Cardiac septum (tissue), 1 donor: ENCODE measurements at regions not wholly inside any gene's neighbourhood (a gene's known extent, or its start where the extent isn't known, plus 50 kb on each side); places are given as distances from the start of the nearest gene placed in this dataset.

Experiments used
- DNase-seq: peaks from one replicate; pipeline ENCODE4 v3.0.0-alpha.2; 2020; ENCODE audit warnings: low spot score
- intact Hi-C: fragments of 100-400 bp; cut with DNase I; formaldehyde crosslinking; loops from one replicate; pipeline ENCODE4 v1.14.0; 2022
- donor health status: DM: no; HTN: no; CAD: no.

DNA sequence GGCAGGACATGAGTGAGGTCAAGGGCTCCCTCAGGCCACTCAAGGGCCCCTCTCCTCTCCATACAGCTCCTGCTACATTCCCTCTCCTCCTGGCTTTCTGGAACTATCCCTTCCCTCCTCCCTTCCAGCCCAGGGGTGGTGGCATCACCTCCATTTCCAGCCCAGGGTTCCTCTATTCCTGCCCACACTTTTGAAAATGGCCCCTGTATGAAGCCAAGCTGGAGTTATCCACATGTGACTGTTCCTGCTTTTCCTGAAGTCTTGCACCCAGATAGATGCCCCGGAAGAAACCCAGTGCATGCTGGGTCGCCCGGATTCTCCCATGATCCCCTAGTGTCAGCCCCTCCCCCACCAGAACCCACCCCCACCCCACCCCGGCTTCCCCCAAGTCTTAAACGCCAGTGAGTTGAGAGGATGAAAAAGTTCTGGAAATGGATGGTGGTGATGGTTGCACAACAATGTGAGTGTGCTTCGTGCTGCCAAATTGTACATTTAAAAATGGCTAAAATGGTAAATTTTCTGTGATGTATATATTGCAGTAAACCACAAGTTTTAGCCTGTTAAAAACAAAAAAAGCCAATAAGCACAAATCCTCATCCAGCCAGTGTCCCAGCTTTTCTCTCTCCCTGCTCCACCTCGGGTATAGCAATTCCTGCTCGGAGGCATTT lies 136.9 kb downstream of the SCARB1 start:
- no peak for DNase-seq
- intact Hi-C loops, result no loop called here

DNA sequence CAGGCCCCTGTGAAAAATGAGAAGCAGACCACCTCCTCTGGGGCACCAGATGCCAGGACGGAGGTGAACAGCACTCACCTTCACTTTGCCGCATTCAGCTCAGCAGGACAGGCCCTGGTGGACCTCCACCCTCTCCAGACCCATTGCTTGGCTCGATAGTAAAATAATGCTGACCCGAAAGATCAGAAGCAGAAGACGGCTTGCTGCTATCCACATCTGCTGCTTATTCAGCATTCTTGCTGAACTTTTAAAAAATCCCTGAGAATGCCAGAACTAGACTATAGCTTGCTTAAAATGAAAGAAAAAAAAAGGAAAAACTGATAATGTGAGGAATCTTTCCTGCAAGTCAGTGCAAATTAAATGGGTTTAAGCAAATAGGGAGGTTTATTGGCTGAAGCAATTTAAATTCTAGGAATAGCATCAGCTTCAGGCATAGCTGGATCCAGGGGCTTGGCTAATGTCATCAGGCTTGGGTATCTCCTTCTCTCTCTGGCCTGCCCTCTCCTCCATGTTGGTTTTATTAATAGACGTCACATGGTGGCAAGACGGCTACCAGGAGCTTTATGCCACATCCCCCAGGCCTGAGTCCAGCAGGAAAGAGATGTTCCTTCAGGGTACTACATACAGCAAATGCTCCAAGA lies 137.9 kb downstream of the SCARB1 start:
- DNase-seq, result no peak
- intact Hi-C loops, result no loop called here

DNA sequence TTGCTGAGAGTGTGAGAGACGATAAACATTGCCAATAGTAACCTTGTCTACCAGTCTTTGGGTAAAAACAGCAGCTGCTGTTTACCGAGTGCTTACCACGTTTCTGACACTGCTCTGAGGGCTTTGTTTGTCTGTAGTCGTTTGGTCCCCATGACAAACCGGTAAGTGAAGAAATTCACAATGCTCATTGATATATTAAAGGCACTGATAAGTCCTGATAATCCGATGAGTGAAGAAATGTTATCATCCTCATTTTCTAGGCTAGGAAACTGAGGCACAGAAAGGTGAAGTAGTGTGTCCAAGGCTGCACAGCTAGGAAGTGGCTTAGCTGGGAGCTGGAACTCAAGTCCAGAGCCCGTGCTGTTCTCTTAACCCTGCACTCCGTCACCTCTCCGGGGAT lies 138.6 kb downstream of the SCARB1 start:
- intact Hi-C loops, result no loop called here
- no peak for DNase-seq

DNA sequence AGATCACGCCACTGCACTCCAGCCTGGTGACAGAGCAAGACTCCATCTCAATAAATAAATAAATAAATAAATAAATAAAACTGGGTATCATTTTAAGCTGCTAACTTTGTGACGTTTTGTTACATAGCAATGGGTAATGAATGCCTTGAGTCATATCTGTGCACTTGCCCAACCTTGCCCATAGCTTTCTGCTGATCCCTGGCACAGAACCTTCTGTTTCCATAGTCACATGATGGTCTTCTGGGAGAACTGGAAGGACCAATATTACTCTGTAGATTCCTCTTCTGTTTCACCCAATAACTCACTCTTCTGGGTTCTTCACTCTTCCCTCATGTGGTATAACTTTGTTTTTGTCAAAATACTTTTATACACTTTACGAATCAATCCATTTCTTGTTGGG lies 140.8 kb downstream of the SCARB1 start:
- DNase-seq, result no peak
- intact Hi-C loops, result loop anchor here (5.0 kb wide), 1 partner anchor 96 kb away; no protein-coding TSS in a partner anchor

DNA sequence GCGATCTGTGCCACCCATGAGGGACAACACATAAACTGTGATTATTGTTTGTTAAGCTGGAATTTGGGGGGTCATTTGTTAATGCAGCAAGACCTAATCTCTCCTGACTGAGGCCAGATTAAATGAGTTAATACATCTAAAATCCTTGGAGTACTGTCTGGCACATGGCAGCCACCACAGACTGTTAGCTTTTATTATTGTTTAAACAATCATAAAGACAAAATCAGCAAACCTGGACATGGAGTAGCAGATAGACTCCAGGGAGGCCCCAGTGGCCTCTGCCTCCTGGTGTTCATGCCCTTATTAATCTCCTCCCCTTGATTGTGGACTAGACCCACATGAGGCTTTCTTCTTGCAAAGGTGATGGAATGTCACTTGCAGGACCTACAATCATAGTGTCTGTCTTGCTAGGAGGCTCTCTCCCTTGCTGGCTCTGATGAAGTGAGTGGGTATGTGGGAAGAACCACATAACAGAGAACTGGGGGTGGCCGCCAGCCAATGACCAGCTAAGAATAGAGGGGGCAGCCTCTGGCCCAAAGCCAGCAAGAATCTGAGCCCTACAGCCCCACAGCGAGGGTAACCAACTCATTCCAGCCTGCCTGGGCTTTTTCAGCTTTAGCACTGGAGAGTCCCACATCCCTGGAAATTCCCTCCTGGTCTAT lies 142.0 kb downstream of the SCARB1 start:
- intact Hi-C loops, result loop anchor here (5.0 kb wide), 1 partner anchor 94 kb away; no protein-coding TSS in a partner anchor
- no peak for DNase-seq

DNA sequence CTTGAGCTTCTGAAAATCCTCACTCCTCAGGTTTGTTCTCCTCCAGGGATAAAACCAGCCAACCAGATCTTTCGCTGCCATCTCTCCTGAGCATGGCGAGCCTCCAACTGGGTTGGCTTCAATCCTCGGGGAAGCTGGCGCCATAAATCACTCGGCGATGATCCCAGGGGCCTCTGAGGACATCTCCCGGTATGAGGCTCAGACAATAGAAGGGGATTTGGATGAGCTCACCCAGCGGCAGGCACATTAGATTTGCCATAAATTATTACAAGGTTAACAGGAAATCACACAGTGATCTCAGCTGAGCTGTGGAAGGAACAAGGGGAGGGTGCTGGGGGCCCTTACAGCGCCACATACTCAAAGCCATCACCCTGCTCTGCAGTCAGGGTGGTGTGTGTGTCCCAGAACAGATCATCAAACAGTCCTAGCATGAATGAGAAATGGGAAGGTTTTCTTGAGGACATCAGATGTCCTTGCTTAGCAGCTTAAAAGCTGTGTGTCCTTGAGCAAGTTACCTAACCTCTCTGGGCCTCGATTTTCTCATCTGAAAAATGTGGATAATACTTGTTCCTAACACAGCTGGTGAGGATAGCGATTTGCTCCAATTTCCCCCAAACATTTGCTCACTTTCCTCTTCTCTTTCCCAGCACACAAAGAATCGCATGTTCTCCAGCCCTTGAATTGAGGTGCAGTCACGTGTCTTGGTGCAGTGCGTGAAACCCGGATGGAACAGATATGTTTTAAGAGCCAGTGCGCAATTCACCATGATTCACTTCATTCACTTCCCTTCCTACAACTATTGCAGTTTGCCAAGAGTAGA lies 142.8 kb downstream of the SCARB1 start:
- intact Hi-C loops, result loop anchor here (5.0 kb wide), 1 partner anchor 94 kb away; no protein-coding TSS in a partner anchor
- no peak for DNase-seq

DNA sequence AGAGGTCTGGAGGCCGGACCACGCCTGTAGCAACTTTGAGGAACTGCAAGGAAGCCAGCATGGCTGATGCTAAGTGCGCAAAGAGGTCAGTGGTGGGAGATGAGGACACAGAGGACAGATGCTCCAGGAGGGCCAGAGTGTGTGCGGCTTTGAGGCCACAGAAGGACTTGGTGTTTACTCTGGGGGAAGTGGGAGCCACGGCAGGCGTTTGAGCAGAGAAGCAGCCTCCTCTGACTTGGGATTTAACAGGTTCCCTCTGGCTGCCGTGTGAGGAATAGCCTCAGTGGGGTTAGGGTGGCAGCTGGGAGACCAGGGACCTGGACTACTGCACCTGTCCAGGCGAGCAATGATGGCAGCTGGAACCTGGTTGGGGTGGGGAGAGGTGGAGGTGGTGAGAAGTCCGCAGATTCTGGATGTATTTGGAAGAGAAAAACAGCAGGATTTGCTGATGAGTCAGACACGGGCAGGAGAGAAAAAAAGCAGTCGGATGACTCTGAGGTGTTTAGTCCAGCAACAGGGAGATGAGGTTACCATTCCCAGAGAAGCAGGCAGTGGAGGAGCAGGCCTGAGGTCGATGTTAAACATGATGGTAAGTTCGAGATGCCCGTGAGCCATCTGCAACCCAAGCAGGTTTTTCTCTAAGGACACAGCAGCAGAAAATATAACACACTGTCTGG lies 143.5 kb downstream of the SCARB1 start:
- no peak for DNase-seq
- intact Hi-C loops, result loop anchor here (5.0 kb wide), 1 partner anchor 93 kb away; no protein-coding TSS in a partner anchor

DNA sequence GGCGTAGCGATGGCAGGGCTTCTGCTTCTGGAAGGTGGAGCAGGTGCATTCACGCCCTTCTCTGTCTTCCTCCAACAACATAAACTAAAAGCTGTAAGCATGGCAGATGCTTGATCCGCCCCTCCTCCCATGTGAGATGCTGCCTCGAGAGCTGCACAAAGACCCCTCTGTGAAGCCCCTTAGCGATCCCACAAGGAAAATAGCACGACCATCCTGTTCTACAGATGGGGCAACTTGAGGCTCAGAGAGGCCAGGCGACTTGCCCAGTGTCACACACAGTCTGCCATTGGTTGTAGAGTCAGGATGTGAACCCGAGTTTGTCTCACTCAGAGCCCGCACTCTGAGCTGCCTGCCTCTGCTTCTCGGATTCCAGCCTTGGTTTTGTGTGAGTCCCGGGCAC lies 144.4 kb downstream of the SCARB1 start:
- no peak for DNase-seq
- intact Hi-C loops, result no loop called here

DNA sequence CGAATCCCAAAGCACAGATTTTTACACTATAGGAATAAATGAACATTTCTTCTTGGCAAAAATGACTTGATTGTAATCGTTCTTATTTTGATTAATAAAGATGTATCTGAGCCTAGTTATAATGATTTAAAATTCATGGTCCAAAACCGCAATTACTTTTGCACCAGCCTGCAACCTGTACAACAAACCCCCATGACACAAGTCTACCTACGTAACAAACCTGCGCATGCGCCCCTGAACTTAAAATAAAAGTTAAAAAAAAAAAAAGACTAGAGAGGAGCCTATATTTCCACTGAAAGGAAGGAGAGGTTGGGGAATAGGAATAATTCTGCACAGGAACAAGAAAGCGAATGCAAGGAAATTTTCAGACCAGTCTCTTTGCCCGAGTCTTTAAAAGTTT lies 145.2 kb downstream of the SCARB1 start:
- DNase-seq, result no peak
- intact Hi-C loops, result no loop called here

DNA sequence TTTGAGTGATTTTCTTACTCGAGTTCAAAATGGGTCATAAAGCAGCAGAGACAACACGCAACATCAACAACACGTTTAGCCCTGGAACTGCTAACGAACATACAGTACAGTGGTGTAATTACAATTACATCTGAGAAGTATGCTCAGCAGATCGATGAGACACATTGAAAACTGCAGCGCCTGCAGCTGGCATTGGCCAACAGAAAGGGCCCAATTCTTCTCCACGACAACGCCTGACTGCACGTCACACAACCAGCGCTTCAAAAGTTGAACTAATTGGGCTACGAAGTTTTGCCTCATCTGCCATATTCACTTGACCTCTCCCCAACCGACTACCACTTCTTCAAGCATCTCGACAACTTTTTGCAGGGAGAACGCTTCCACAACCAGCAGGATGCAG lies 145.6 kb downstream of the SCARB1 start:
- intact Hi-C loops, result no loop called here
- no peak for DNase-seq

DNA sequence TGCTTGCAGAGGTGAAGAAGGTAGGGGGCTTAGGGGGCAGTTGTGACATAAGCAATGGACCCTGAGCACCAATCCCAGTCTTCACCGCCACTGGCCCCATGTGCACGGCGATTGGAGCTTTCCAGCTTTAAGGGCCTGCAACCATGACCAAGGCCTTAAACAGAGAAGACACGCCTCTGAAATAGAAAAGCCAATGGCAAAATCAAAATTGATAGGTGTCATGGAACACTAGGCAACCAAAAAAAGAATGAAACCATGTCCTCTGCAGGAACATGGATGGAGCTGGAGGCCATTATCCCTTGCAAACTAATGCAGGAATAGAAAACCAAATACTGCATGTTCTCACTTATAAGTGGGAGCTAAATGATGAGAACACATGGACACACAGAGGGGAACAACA lies 146.3 kb downstream of the SCARB1 start:
- intact Hi-C loops, result no loop called here
- no peak for DNase-seq

DNA sequence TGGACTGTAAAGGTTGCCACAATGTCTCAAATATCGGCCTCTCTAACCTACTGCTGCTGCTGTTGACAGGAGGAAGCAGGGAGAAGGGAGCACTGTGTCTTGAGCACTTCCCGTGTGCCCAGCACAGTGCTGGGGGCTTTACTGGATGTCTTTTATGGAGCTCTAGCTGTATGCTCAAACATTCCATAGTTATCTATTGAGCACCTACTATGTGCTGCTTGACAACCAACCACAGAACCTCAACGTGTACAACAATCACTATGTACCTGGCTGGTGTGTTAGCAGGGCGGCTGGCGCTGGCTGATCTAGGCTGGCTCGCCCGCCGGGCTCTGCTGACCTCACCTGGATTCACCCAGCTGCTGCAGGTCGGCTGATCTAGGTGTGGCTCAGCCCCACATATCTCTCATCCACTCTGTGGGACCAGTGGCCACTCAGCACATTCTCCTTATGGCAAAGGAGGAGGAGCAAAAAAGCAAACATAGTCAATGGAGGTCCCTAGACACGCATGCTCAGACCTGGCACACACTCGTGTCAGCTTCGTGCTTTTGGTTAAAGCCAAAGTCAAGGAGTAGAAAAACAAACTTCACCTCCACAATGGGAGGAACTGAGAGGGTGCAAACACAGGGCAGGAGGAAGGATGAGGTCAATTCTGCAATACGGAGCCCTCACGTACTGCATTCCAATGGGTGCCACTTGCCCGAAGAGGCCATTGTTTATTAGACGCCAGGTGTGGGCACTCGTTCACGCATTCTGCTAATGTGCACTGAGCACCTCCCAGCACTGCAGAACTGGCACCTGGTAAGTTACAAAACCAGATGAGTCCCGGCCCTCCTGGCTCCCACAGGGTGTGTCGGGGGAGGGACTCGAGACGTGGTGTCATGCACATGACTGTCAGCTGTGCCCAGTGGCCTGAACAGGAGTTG lies 147.2 kb downstream of the SCARB1 start:
- no peak for DNase-seq
- intact Hi-C loops, result no loop called here

DNA sequence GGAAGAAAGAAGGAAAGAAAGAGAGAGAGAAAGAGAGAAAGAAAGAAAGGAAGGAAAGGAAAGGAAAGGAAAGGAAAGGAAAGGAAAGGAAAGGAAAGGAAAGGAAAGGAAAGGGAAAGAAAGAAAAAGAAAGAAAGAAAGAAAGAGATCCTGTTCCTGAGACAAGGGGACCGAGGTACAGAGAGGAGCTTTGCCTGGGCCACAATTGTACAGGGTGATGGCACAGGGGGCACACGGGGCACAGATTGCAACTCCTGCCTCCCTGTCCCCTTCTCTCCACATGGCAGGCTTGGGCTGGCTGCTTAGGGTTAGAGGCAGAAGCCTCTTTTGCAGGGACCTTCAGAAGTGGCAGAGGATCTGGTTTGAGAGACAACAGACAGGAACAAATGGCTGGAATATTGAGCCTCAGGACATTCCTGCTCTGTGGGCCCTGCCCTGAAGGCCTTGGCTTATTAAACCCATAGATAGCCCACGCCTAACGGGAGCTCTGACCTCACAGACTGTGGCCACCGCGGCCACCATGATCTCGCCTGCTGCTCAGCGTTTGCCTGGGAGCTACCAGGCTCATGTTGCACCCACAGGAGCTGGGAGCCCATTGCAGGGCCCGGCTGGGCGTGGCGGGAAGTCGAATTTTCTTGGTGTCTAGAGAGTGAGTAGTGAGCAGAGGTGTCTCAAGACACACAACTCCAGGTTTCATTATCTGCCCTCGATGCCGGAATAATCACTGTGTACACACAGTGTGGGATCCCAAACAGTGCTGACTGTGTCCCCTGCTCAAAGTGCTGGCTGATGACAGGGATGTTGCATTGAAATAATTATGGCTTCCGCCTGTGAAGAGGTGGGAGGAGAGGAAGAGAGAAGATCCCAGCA lies 147.9 kb upstream of the NCOR2 start:
- DNase-seq, result no peak
- intact Hi-C loops, result no loop called here

DNA sequence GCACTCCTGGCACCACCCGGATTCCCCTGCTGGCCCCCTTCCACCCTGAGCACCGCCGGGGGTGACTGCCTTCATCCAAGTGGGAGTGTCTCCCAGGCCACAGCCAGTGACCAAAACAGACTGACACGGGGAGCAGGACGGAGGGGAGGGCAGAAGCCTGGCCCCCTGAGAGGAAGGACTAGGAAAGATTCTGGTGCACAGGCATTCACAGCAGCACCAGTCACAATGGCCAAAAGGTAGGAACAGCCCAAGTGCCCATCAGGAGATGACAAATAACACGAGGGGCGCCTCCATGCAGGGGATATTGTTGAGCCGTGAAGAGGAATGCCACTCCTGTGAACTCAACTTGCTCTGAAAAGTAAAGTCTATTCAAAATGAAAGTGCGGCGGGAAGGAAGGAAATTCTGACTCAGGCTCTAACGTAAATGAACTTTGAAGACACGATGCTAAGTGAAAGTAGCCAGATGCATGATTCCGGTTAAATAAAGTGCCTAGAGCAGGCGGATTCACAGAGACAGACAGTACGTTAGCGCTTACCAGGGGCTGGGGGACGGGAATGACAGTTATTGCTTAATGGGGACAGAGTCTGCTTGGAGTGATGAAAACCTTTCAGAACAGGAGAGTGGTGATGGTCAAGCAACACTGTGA lies 146.1 kb upstream of the NCOR2 start:
- no peak for DNase-seq
- intact Hi-C loops, result no loop called here

DNA sequence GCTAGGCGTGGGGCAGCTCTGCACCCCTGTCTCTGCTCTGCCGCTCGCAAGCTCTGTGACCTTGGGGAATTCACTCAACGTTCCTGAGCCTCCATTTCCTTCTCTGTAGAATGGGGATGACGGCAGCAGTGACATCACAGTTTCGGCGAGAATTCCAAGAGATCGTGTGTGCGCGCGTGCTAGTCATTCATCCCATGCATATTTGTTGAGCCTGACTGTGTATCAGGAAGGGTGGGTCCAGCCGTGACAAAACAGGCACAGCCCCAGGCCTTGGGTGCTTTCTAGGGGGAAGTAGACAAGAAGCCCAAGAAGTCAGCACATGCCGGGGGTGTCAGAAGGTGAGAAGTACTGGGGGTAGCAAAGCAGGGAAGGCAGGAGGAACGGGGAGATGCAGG lies 145.6 kb upstream of the NCOR2 start:
- DNase-seq, result no peak
- intact Hi-C loops, result no loop called here

DNA sequence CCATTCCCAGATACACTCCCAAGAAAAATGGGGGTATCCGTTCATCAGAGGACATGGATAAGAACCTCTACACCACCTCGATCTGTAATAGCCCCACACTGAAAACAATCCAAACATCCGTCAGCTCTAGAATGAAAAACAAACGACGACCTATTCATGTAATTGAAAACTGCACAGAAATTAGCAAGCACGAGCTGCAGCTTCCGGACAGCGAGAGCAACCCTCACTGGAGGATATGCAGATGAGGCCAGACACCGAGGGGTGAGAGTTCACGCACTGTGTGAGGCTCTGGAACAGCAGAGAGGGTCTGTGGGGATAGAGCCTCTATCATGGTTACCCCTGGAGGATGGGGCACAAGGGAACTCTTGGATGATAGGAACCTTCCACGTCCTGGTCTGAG lies 143.9 kb upstream of the NCOR2 start:
- no peak for DNase-seq
- intact Hi-C loops, result no loop called here
